ENCODE measurements at regions not wholly inside any gene's neighbourhood (a gene's known extent, or its start where the extent isn't known, plus 50 kb on each side); places are given as distances from the start of the nearest gene placed in this dataset.

GRCh38 chr5:89449392-89450148, 566.6 kb upstream of the MEF2C start:
- Histone ChIP-seq H3K79me2 (no peaks in the 10 kb centered on the region), H3K4me3 (ENCODE audit: low read depth, low read length) (no peak overlapping the region), H3K27ac (no peak overlapping the region), H2AFZ (no peak overlapping the region), H3K4me2 (ENCODE audit: low read length) (no peak overlapping the region), H3K27me3 (ENCODE audit: control insufficient read depth, insufficient read depth, low read length) (no peaks in the 10 kb centered on the region), H3K4me1 (no peaks in the 10 kb centered on the region), H3K9ac (no peak overlapping the region), H3K9me3 (ENCODE audit: control insufficient read depth, low read length) (no peaks in the 10 kb centered on the region), H3K36me3 (ENCODE audit: control insufficient read depth, insufficient read depth, low read length) (no peaks in the 10 kb centered on the region)
- no peak for TF ChIP-seq CTCF (IDR thresholded peaks at IDR 0.05)

GRCh38 chr5:89447027-89447426, 564.0 kb upstream of the MEF2C start:
- no peaks in the 10 kb centered on the region for H3K79me2 ChIP-seq
- H2AFZ ChIP-seq, result no peak overlapping the region
- no peaks in the 10 kb centered on the region for H3K9me3 ChIP-seq (ENCODE audit: control insufficient read depth, low read length)
- H3K27me3 ChIP-seq (ENCODE audit: control insufficient read depth, insufficient read depth, low read length), result no peaks in the 10 kb centered on the region
- H3K9ac ChIP-seq, result no peak overlapping the region
- H3K4me2 ChIP-seq (ENCODE audit: low read length), result no peak overlapping the region
- H3K27ac ChIP-seq, result no peak overlapping the region
- H3K4me1 ChIP-seq, result no peaks in the 10 kb centered on the region
- no peak overlapping the region for H3K4me3 ChIP-seq (ENCODE audit: low read depth, low read length)
- no peaks in the 10 kb centered on the region for H3K36me3 ChIP-seq (ENCODE audit: control insufficient read depth, insufficient read depth, low read length)
- TF ChIP-seq CTCF (IDR thresholded peaks at IDR 0.05), result no peak

GRCh38 chr5:89445106-89445745, 562.2 kb upstream of the MEF2C start:
- no peaks in the 10 kb centered on the region for H3K9me3 ChIP-seq (ENCODE audit: control insufficient read depth, low read length)
- no peak for TF ChIP-seq CTCF (IDR thresholded peaks at IDR 0.05)
- no peak overlapping the region for H3K27ac ChIP-seq
- no peaks in the 10 kb centered on the region for H3K79me2 ChIP-seq
- no peak overlapping the region for H2AFZ ChIP-seq
- H3K4me1 ChIP-seq, result no peaks in the 10 kb centered on the region
- no peaks in the 10 kb centered on the region for H3K27me3 ChIP-seq (ENCODE audit: control insufficient read depth, insufficient read depth, low read length)
- H3K4me3 ChIP-seq (ENCODE audit: low read depth, low read length), result no peak overlapping the region
- no peak overlapping the region for H3K9ac ChIP-seq
- H3K4me2 ChIP-seq (ENCODE audit: low read length), result no peak overlapping the region
- no peaks in the 10 kb centered on the region for H3K36me3 ChIP-seq (ENCODE audit: control insufficient read depth, insufficient read depth, low read length)

- no peak for TF ChIP-seq CTCF (IDR thresholded peaks at IDR 0.05)
- Histone ChIP-seq H3K9me3 (ENCODE audit: control insufficient read depth, low read length) (no peaks in the 10 kb centered on the region), H3K27ac (no peak overlapping the region), H3K36me3 (ENCODE audit: control insufficient read depth, insufficient read depth, low read length) (no peaks in the 10 kb centered on the region), H3K27me3 (ENCODE audit: control insufficient read depth, insufficient read depth, low read length) (no peaks in the 10 kb centered on the region), H3K4me2 (ENCODE audit: low read length) (no peak overlapping the region), H3K79me2 (no peaks in the 10 kb centered on the region), H3K4me1 (no peaks in the 10 kb centered on the region), H3K4me3 (ENCODE audit: low read depth, low read length) (no peak overlapping the region), H2AFZ (no peak overlapping the region), H3K9ac (no peak overlapping the region)
Measured at GRCh38 chr5:89444088-89444487, 561.1 kb upstream of the MEF2C start.

- Histone ChIP-seq H3K4me2 (ENCODE audit: low read length) (no peak overlapping the region), H3K36me3 (ENCODE audit: control insufficient read depth, insufficient read depth, low read length) (no peaks in the 10 kb centered on the region), H3K9ac (no peak overlapping the region), H3K79me2 (no peaks in the 10 kb centered on the region), H3K27me3 (ENCODE audit: control insufficient read depth, insufficient read depth, low read length) (no peaks in the 10 kb centered on the region), H3K9me3 (ENCODE audit: control insufficient read depth, low read length) (no peaks in the 10 kb centered on the region), H3K4me3 (ENCODE audit: low read depth, low read length) (no peak overlapping the region), H3K4me1 (no peaks in the 10 kb centered on the region), H3K27ac (no peak overlapping the region), H2AFZ (no peak overlapping the region)
- no peak for TF ChIP-seq CTCF (IDR thresholded peaks at IDR 0.05)
Measured at GRCh38 chr5:89443508-89443907, 560.5 kb upstream of the MEF2C start.

Data from parathyroid adenoma (tissue), 2 donors.